Neural cell (in vitro differentiated cells): ENCODE measurements at regions not wholly inside any gene's neighbourhood (a gene's known extent, or its start where the extent isn't known, plus 50 kb on each side); places are given as distances from the start of the nearest gene placed in this dataset.

Source experiments
- H2AFZ ChIP-seq: fragments of 200-600, 300-800 bp; sonication (generic), shearing (Covaris generic); 2 replicates; pipeline ENCODE4 v1.6.0; 2014; ENCODE audit warnings: low read depth, mild to moderate bottlenecking, antibody characterized with exemption, low read length, moderate library complexity
- H3F3A ChIP-seq: fragments of 200-600 bp; shearing (Covaris generic); 2 replicates; pipeline ENCODE4 v1.6.1; 2016; ENCODE audit warnings: mild to moderate bottlenecking, moderate library complexity, mixed read lengths, antibody characterized with exemption, low read length; ENCODE audit not compliant: insufficient read depth, poor library complexity, severe bottlenecking
- H3K27ac ChIP-seq: fragments of 200-600, 300-800 bp; sonication (generic), shearing (Covaris generic); 2 replicates; pipeline ENCODE4 v1.5.1; 2014; ENCODE audit warnings: mild to moderate bottlenecking, low read length, moderate library complexity
- H3K27me3 ChIP-seq: fragments of 300-800, 200-600 bp; sonication (generic), shearing (Covaris generic); 2 replicates; pipeline ENCODE4 v1.6.0; 2014; ENCODE audit warnings: mild to moderate bottlenecking, low read depth, low read length, moderate library complexity; ENCODE audit not compliant: insufficient read depth
- H3K36me3 ChIP-seq: fragments of 300-800, 200-600 bp; sonication (generic), shearing (Covaris generic); 2 replicates; pipeline ENCODE4 v1.5.1; 2014; ENCODE audit warnings: mild to moderate bottlenecking, antibody characterized with exemption, low read length, moderate library complexity; ENCODE audit not compliant: insufficient read depth
- H3K4me2 ChIP-seq: fragments of 300-800, 200-600 bp; sonication (generic), shearing (Covaris generic); 2 replicates; pipeline ENCODE4 v1.6.0; 2014; ENCODE audit warnings: mild to moderate bottlenecking, low read length
- H3K4me3 ChIP-seq: fragments of 300-800, 200-600 bp; sonication (generic), shearing (Covaris generic); 2 replicates; pipeline ENCODE4 v1.5.1; 2014; ENCODE audit warnings: mild to moderate bottlenecking, low read length, moderate library complexity
- H3K79me2 ChIP-seq: fragments of 200-600 bp; shearing (Covaris generic); replicated peaks from 2 replicates; pipeline ENCODE4 v1.6.0; 2014; ENCODE audit warnings: mild to moderate bottlenecking, low read length, moderate library complexity; ENCODE audit not compliant: insufficient read depth
- H3K9ac ChIP-seq: fragments of 300-800, 200-600 bp; sonication (generic), shearing (Covaris generic); 2 replicates; pipeline ENCODE4 v1.6.1; 2016; ENCODE audit warnings: mild to moderate bottlenecking, low read length, mixed read lengths
- H3K9me2 ChIP-seq: fragments of 200-600 bp; shearing (Covaris generic); 2 replicates; pipeline ENCODE4 v1.6.1; 2016; ENCODE audit warnings: mild to moderate bottlenecking, low read length, mixed read lengths; ENCODE audit not compliant: insufficient read depth
- H3K9me3 ChIP-seq: fragments of 200-600, 300-800 bp; sonication (generic), shearing (Covaris generic); 2 replicates; pipeline ENCODE4 v1.6.1; 2016; ENCODE audit warnings: mild to moderate bottlenecking, mixed run types, low read length, moderate library complexity, mixed read lengths
- H4K20me1 ChIP-seq: fragments of 200-600 bp; shearing (Covaris generic); 2 replicates; pipeline ENCODE4 v1.6.1; 2016; ENCODE audit warnings: mild to moderate bottlenecking, mixed run types; ENCODE audit not compliant: insufficient read depth
- CTCF ChIP-seq: fragments of 450-650 bp; IDR thresholded peaks from 2 replicates; pipeline ENCODE4 v1.5.1; 2014; ENCODE audit warnings: antibody characterized with exemption, mild to moderate bottlenecking, moderate library complexity; ENCODE audit not compliant: poor library complexity, severe bottlenecking
- EP300 ChIP-seq: fragments of 450-650 bp; conservative IDR thresholded peaks from 2 replicates; pipeline ENCODE4 v1.6.1; 2014; ENCODE audit warnings: antibody characterized with exemption, mild to moderate bottlenecking, moderate library complexity; ENCODE audit not compliant: poor library complexity, severe bottlenecking
- EZH2 ChIP-seq: fragments of 200-600, 300-800 bp; shearing (Covaris generic), sonication (generic); IDR thresholded peaks from 2 replicates; pipeline ENCODE4 v1.6.1; 2014; ENCODE audit warnings: antibody characterized with exemption, low read length, borderline replicate concordance, mild to moderate bottlenecking; ENCODE audit not compliant: insufficient read depth, poor library complexity, severe bottlenecking
- MXI1 ChIP-seq: fragments of 450-650 bp; conservative IDR thresholded peaks from 2 replicates; pipeline ENCODE4 v1.6.1; 2014; ENCODE audit warnings: antibody characterized with exemption, mild to moderate bottlenecking; ENCODE audit not compliant: poor library complexity, severe bottlenecking
- POLR2AphosphoS5 ChIP-seq: IDR thresholded peaks from 2 replicates; pipeline ENCODE4 v1.6.1; 2012
- RAD21 ChIP-seq: fragments of 450-650 bp; conservative IDR thresholded peaks from 2 replicates; pipeline ENCODE4 v1.6.1; 2014; ENCODE audit warnings: antibody characterized with exemption, mild to moderate bottlenecking, moderate library complexity
- REST ChIP-seq: IDR thresholded peaks from 2 replicates; pipeline ENCODE4 v1.6.1; 2012; ENCODE audit warnings: borderline replicate concordance
- SMC3 ChIP-seq: fragments of 450-650 bp; conservative IDR thresholded peaks from 2 replicates; pipeline ENCODE4 v1.6.1; 2014; ENCODE audit warnings: antibody characterized with exemption, mild to moderate bottlenecking, moderate library complexity; ENCODE audit not compliant: poor library complexity
- TAF1 ChIP-seq: IDR thresholded peaks from 2 replicates; pipeline ENCODE4 v1.6.1; 2012; ENCODE audit warnings: low read depth

GRCh38 chr1:157245823-157246222 lies 107.6 kb upstream of the ETV3 start:
- Histone ChIP-seq H3K9me3 (no peaks in the 10 kb centered on the region), H3K9ac (no peak overlapping the region), H3K4me2 (no peak overlapping the region), H2AFZ (no peak overlapping the region), H3K36me3 (no peaks in the 10 kb centered on the region), H3K4me3 (no peak overlapping the region), H3K9me2 (no peaks in the 10 kb centered on the region), H3K79me2 (no peaks in the 10 kb centered on the region), H4K20me1 (no peaks in the 10 kb centered on the region), H3F3A (no peaks in the 10 kb centered on the region), H3K27ac (no peak overlapping the region), H3K27me3 (no peaks in the 10 kb centered on the region)
- TF ChIP-seq CTCF (no peak), REST (no peak), EP300 (no peak), TAF1 (no peak), SMC3 (no peak)

GRCh38 chr1:157241185-157241538 lies 103.0 kb upstream of the ETV3 start:
- H3K27me3 ChIP-seq = no peaks in the 10 kb centered on the region
- no peaks in the 10 kb centered on the region for H3K36me3 ChIP-seq
- TF ChIP-seq REST (no peak), RAD21 (no peak), TAF1 (no peak), POLR2AphosphoS5 (no peak), CTCF (no peak), MXI1 (no peak), SMC3 (no peak), EZH2 (no peak), EP300 (no peak)
- no peak overlapping the region for H3K4me3 ChIP-seq
- H3K9me3 ChIP-seq = no peaks in the 10 kb centered on the region
- no peak overlapping the region for H3K9ac ChIP-seq
- no peaks in the 10 kb centered on the region for H3K79me2 ChIP-seq
- H3K4me2 ChIP-seq = no peak overlapping the region
- no peaks in the 10 kb centered on the region for H4K20me1 ChIP-seq
- no peak overlapping the region for H3K27ac ChIP-seq
- H2AFZ ChIP-seq = no peak overlapping the region
- H3F3A ChIP-seq = no peaks in the 10 kb centered on the region
- H3K9me2 ChIP-seq = no peaks in the 10 kb centered on the region
